Panc1 (cell line): ENCODE measurements at regions not wholly inside any gene's neighbourhood (a gene's known extent, or its start where the extent isn't known, plus 50 kb on each side); places are given as distances from the start of the nearest gene placed in this dataset.

Experiments used
- POLR2AphosphoS5 ChIP-seq: IDR thresholded peaks from 2 replicates; pipeline ENCODE4 v1.6.1; 2012; ENCODE audit warnings: mild to moderate bottlenecking, low read depth, low read length, moderate library complexity
- TCF7L2 ChIP-seq: IDR thresholded peaks from 2 replicates; pipeline ENCODE4 v1.6.1; 2011; ENCODE audit warnings: mild to moderate bottlenecking, low read depth, low read length, inconsistent platforms
- TF ChIP-seq, protein P1 (sequence below): fragments of 450-650 bp; IDR thresholded peaks from 2 replicates; pipeline ENCODE4 v1.5.1; 2017; ENCODE audit warnings: mild to moderate bottlenecking
- TF ChIP-seq, protein P2 (sequence below), 2 experiments: IDR thresholded peaks; 2 replicates each; pipeline ENCODE4 v1.6.1; 2011 to 2012; ENCODE audit warnings: low read depth in 2 of 2, control low read depth in 1 of 2, low read length in 1 of 2, mild to moderate bottlenecking in 1 of 2, moderate library complexity in 1 of 2; ENCODE audit not compliant: insufficient read depth in 1 of 2

DNA sequence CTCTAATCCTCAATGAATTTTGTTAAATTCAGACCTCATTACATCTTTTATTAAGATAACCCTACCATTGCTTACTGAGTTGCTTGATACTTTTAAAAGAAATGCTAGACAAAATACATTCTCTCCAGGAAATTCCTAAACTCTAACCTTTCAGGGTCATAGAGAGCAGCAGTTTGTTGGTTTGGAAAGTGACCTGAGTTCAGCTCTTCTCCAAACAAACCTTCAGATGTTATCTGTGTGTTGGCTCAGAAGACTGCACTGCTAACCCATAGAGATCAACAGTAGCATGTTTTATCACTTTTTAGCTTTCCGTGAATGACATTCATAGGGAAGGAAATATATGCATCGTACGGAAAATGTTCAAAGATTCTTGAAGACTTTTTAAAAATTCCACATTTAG is 101.8 kb upstream of the VEGFC start:
- TF ChIP-seq POLR2AphosphoS5 (no peak), TCF7L2 (no peak)
- TF ChIP-seq, protein P1, sequence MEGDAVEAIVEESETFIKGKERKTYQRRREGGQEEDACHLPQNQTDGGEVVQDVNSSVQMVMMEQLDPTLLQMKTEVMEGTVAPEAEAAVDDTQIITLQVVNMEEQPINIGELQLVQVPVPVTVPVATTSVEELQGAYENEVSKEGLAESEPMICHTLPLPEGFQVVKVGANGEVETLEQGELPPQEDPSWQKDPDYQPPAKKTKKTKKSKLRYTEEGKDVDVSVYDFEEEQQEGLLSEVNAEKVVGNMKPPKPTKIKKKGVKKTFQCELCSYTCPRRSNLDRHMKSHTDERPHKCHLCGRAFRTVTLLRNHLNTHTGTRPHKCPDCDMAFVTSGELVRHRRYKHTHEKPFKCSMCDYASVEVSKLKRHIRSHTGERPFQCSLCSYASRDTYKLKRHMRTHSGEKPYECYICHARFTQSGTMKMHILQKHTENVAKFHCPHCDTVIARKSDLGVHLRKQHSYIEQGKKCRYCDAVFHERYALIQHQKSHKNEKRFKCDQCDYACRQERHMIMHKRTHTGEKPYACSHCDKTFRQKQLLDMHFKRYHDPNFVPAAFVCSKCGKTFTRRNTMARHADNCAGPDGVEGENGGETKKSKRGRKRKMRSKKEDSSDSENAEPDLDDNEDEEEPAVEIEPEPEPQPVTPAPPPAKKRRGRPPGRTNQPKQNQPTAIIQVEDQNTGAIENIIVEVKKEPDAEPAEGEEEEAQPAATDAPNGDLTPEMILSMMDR, result no peak
- TF ChIP-seq, protein P2, sequence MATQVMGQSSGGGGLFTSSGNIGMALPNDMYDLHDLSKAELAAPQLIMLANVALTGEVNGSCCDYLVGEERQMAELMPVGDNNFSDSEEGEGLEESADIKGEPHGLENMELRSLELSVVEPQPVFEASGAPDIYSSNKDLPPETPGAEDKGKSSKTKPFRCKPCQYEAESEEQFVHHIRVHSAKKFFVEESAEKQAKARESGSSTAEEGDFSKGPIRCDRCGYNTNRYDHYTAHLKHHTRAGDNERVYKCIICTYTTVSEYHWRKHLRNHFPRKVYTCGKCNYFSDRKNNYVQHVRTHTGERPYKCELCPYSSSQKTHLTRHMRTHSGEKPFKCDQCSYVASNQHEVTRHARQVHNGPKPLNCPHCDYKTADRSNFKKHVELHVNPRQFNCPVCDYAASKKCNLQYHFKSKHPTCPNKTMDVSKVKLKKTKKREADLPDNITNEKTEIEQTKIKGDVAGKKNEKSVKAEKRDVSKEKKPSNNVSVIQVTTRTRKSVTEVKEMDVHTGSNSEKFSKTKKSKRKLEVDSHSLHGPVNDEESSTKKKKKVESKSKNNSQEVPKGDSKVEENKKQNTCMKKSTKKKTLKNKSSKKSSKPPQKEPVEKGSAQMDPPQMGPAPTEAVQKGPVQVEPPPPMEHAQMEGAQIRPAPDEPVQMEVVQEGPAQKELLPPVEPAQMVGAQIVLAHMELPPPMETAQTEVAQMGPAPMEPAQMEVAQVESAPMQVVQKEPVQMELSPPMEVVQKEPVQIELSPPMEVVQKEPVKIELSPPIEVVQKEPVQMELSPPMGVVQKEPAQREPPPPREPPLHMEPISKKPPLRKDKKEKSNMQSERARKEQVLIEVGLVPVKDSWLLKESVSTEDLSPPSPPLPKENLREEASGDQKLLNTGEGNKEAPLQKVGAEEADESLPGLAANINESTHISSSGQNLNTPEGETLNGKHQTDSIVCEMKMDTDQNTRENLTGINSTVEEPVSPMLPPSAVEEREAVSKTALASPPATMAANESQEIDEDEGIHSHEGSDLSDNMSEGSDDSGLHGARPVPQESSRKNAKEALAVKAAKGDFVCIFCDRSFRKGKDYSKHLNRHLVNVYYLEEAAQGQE (IDR thresholded peaks at IDR 0.05; ENCODE audit: insufficient read depth in 1 of 2, low read depth in 2 of 2, low read length in 1 of 2), result no peak
